ENCODE measurements at regions not wholly inside any gene's neighbourhood (a gene's known extent, or its start where the extent isn't known, plus 50 kb on each side); places are given as distances from the start of the nearest gene placed in this dataset.

DNA sequence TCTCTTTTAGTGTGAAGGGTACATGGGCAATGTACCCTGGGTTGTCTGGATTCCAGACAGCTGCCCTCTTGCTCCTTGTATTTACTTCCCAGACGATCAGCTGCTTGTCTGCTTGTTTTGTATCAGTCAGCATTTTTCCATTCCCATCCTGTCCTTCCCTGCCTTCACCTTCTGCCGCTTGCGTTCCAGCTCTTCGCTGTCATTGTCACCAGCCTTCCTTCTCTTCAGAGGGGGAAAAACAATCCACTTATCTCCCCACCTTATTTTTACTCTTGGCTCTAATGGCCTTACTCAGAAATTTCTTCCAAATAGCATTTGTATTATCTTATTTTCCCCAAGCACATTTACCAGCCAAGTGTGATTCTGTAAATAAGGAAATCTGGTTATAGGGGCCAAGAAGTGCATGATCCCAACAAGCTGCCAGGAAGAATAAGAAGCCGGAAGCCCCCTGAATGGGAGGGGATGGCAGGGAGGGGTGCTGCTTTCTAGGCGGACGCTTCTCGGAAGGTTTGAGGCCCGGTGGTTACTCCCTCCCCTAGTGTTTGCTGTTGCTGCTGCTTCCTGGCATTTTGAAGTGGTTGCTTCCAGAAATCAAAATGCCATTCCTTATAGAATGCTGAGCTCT is 497.6 kb downstream of the NTRK3 start:
- WGBS, 5 donors: 44 to 64% (median 47%) methylated on average over 9 of the region's 9 CpGs
- Histone ChIP-seq H3K9me3 (no peaks in the 10 kb centered on the region), H3K27ac (peak overlapping the region in 5 of 8 donors; percentile 3 to 67 (median 15)), H3K4me1 (peaks cover 0 to 38% (median 18%) of the 10 kb centered on the region in 6 donors), H3K36me3 (no peaks in the 10 kb centered on the region), H3K4me3 (no peak overlapping the region), H3K27me3 (replicated peaks in 1 of 7) (no peaks in the 10 kb centered on the region)
- intact Hi-C loops (cut with DNase I; ENCODE audit: low total_unique reads): no loop called here
- DNase-seq: no peak
- TF ChIP-seq POLR2AphosphoS5 (IDR thresholded peaks at IDR 0.05) (no peak), POLR2A (IDR thresholded peaks at IDR 0.05) (no peak)
- TF ChIP-seq, protein P1, sequence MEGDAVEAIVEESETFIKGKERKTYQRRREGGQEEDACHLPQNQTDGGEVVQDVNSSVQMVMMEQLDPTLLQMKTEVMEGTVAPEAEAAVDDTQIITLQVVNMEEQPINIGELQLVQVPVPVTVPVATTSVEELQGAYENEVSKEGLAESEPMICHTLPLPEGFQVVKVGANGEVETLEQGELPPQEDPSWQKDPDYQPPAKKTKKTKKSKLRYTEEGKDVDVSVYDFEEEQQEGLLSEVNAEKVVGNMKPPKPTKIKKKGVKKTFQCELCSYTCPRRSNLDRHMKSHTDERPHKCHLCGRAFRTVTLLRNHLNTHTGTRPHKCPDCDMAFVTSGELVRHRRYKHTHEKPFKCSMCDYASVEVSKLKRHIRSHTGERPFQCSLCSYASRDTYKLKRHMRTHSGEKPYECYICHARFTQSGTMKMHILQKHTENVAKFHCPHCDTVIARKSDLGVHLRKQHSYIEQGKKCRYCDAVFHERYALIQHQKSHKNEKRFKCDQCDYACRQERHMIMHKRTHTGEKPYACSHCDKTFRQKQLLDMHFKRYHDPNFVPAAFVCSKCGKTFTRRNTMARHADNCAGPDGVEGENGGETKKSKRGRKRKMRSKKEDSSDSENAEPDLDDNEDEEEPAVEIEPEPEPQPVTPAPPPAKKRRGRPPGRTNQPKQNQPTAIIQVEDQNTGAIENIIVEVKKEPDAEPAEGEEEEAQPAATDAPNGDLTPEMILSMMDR (IDR thresholded peaks at IDR 0.05 in 8 of 11, conservative IDR thresholded peaks at IDR 0.05 in 3 of 11): no peak

DNA sequence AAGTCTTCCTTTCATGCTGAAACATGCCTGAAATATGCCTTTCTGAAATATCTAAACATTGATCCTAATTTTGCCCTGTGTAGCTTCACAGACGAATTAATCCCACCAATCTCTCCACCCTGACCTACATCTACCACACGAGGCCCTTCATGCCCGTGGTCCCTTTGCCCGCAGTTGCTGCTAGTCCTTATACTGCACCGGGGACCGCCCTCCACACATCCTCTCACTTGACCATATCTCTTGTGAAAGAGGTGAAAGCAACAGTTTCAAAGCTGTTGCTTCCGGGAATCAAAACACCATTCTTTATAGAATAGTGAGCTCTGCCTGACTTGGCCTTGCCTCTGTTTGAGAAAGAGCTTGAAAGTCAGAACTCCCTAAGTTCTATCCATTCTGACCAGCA is 499.5 kb downstream of the NTRK3 start:
- H3K27me3 ChIP-seq (replicated peaks in 1 of 7): no peaks in the 10 kb centered on the region
- 53 to 82% (median 82%) methylated on average over 7 of the region's 7 CpGs for WGBS, 5 donors
- no peak for DNase-seq

DNA sequence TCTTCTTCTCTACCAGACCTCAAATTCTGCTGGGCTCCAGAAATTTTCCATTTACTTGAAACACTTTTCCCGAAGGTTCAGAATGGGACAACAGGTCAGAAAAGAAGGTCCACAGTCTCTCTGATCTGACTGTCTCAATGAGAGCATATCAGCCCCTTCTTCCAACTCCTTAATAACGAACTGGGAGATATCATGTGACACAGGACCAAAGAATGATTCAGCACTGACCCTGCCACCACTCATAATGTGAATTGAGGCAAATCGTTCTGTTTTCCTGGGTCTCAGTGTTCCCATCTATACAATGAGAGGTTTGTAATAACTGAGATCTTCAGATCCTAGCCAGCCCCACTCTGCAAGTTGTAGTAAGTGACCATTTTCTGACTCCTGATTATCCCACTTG is 500.5 kb downstream of the NTRK3 start:
- DNase-seq: no peak
- TF ChIP-seq POLR2A (IDR thresholded peaks at IDR 0.05) (no peak), POLR2AphosphoS5 (IDR thresholded peaks at IDR 0.05) (no peak)
- TF ChIP-seq, protein P1 (IDR thresholded peaks at IDR 0.05 in 8 of 11, conservative IDR thresholded peaks at IDR 0.05 in 3 of 11): no peak
- H3K27me3 ChIP-seq (replicated peaks in 1 of 7): no peaks in the 10 kb centered on the region
- H3K27ac ChIP-seq: no peak overlapping the region
- H3K9me3 ChIP-seq: no peaks in the 10 kb centered on the region
- 70 to 83% (median 77%) methylated on average over 3 of the region's 3 CpGs for WGBS, 5 donors
- intact Hi-C loops (cut with DNase I; ENCODE audit: low total_unique reads): no loop called here
- H3K36me3 ChIP-seq: no peaks in the 10 kb centered on the region
- no peak overlapping the region for H3K4me3 ChIP-seq
- peaks cover 0 to 32% (median 12%) of the 10 kb centered on the region in 6 donors for H3K4me1 ChIP-seq

More for the DNA sequence above, 499.5 kb downstream of the NTRK3 start:
- intact Hi-C loops (cut with DNase I; ENCODE audit: low total_unique reads): no loop called here
- Histone ChIP-seq H3K27ac (peak overlapping the region in 5 of 8 donors; percentile 16 to 67 (median 27)), H3K4me3 (no peak overlapping the region), H3K4me1 (peaks cover 0 to 39% (median 17%) of the 10 kb centered on the region in 6 donors), H3K36me3 (no peaks in the 10 kb centered on the region), H3K9me3 (no peaks in the 10 kb centered on the region)
- TF ChIP-seq POLR2AphosphoS5 (IDR thresholded peaks at IDR 0.05) (no peak), POLR2A (IDR thresholded peaks at IDR 0.05) (no peak)
- TF ChIP-seq, protein P1 (IDR thresholded peaks at IDR 0.05 in 8 of 11, conservative IDR thresholded peaks at IDR 0.05 in 3 of 11): no peak

DNA sequence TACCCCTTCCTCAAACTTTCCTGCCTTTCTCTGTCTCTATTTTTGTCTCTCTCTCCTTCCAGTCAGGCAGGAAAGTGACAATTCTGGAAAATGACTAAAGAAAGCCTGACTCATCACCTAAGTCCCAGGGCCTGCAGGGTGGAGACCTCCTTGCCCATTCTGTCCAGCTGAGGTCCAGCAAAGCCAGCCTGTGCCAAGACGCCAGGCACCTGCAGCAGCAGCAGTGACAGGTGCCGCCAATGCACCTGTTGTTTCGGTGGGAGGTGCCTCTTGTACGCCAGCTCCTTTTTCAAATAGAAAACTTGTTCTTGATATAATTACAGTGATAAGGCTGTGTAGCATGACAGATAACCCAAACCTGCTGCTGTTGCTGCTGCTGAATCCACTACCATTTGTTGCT is 501.3 kb downstream of the NTRK3 start:
- Histone ChIP-seq H3K4me1 (peaks cover 0 to 32% (median 12%) of the 10 kb centered on the region in 6 donors), H3K27ac (no peak overlapping the region), H3K36me3 (no peaks in the 10 kb centered on the region), H3K9me3 (no peaks in the 10 kb centered on the region), H3K4me3 (no peak overlapping the region), H3K27me3 (replicated peaks in 1 of 7) (no peaks in the 10 kb centered on the region)
- WGBS, 5 donors: 94 to 99% (median 95%) methylated on average over 4 of the region's 4 CpGs
- DNase-seq: no peak
- no peak for TF ChIP-seq POLR2A (IDR thresholded peaks at IDR 0.05)
- no peak for TF ChIP-seq POLR2AphosphoS5 (IDR thresholded peaks at IDR 0.05)
- TF ChIP-seq, protein P1 (IDR thresholded peaks at IDR 0.05 in 8 of 11, conservative IDR thresholded peaks at IDR 0.05 in 3 of 11): no peak
- intact Hi-C loops (cut with DNase I; ENCODE audit: low total_unique reads): no loop called here
